ENCODE measurements at regions not wholly inside any gene's neighbourhood (a gene's known extent, or its start where the extent isn't known, plus 50 kb on each side); places are given as distances from the start of the nearest gene placed in this dataset.

GRCh38 chr21:36596174-36596573 is 102.7 kb upstream of the SIM2 start:
- no peak overlapping the region for H3K4me3 ChIP-seq
- DNase-seq = no peak
- intact Hi-C loops (cut with DNase I) = no loop called here

GRCh38 chr21:36601362-36601761 is 97.6 kb upstream of the SIM2 start:
- Histone ChIP-seq H3K9ac (ENCODE audit: low read depth in 2 of 2, low read length in 2 of 2) (no peak overlapping the region), H3K4me3 (no peak overlapping the region), H3K27me3 (no peaks in the 10 kb centered on the region), H3K4me1 (no peaks in the 10 kb centered on the region), H3K9me3 (no peaks in the 10 kb centered on the region), H3K27ac (no peak overlapping the region), H3K36me3 (no peaks in the 10 kb centered on the region)
- intact Hi-C loops (cut with DNase I) = no loop called here
- no peak for TF ChIP-seq CTCF (IDR thresholded peaks at IDR 0.05)
- DNase-seq = no peak

More at GRCh38 chr21:36596174-36596573, 102.7 kb upstream of the SIM2 start:
- Histone ChIP-seq H3K4me1 (no peaks in the 10 kb centered on the region), H3K36me3 (no peaks in the 10 kb centered on the region), H3K27ac (no peak overlapping the region), H3K9me3 (no peaks in the 10 kb centered on the region), H3K27me3 (no peaks in the 10 kb centered on the region), H3K9ac (ENCODE audit: low read depth in 2 of 2, low read length in 2 of 2) (no peak overlapping the region)
- TF ChIP-seq CTCF (IDR thresholded peaks at IDR 0.05) = no peak

GRCh38 chr21:36602735-36603134 is 96.2 kb upstream of the SIM2 start:
- TF ChIP-seq CTCF (IDR thresholded peaks at IDR 0.05) = no peak
- no peak overlapping the region for H3K27ac ChIP-seq
- H3K27me3 ChIP-seq = no peaks in the 10 kb centered on the region
- intact Hi-C loops (cut with DNase I) = no loop called here
- no peak for DNase-seq
- no peaks in the 10 kb centered on the region for H3K36me3 ChIP-seq
- H3K4me3 ChIP-seq = no peak overlapping the region
- no peaks in the 10 kb centered on the region for H3K9me3 ChIP-seq
- H3K9ac ChIP-seq (ENCODE audit: low read depth in 2 of 2, low read length in 2 of 2) = no peak overlapping the region
- H3K4me1 ChIP-seq = no peaks in the 10 kb centered on the region

- H3K4me3 ChIP-seq = no peak overlapping the region
- no peaks in the 10 kb centered on the region for H3K36me3 ChIP-seq
- H3K27me3 ChIP-seq = no peaks in the 10 kb centered on the region
- H3K27ac ChIP-seq = no peak overlapping the region
- no peaks in the 10 kb centered on the region for H3K9me3 ChIP-seq
- TF ChIP-seq CTCF (IDR thresholded peaks at IDR 0.05) = no peak
- H3K9ac ChIP-seq (ENCODE audit: low read depth in 2 of 2, low read length in 2 of 2) = no peak overlapping the region
- no peaks in the 10 kb centered on the region for H3K4me1 ChIP-seq
- DNase-seq = no peak
- intact Hi-C loops (cut with DNase I) = no loop called here
These were observed 95.7 kb upstream of the SIM2 start for GRCh38 chr21:36603221-36603620.

- no peak overlapping the region for H3K27ac ChIP-seq
- intact Hi-C loops (cut with DNase I) = no loop called here
These were observed 93.5 kb upstream of the SIM2 start for GRCh38 chr21:36605426-36605825.

More at GRCh38 chr21:36605426-36605825, 93.5 kb upstream of the SIM2 start:
- no peak for DNase-seq
- H3K9ac ChIP-seq (ENCODE audit: low read depth in 2 of 2, low read length in 2 of 2) = no peak overlapping the region
- H3K9me3 ChIP-seq = no peaks in the 10 kb centered on the region
- no peak overlapping the region for H3K4me3 ChIP-seq
- no peaks in the 10 kb centered on the region for H3K36me3 ChIP-seq
- TF ChIP-seq CTCF (IDR thresholded peaks at IDR 0.05) = no peak
- no peaks in the 10 kb centered on the region for H3K27me3 ChIP-seq
- H3K4me1 ChIP-seq = no peaks in the 10 kb centered on the region
